ENCODE measurements at regions not wholly inside any gene's neighbourhood (a gene's known extent, or its start where the extent isn't known, plus 50 kb on each side); places are given as distances from the start of the nearest gene placed in this dataset.

- no peak for TF ChIP-seq CTCF (IDR thresholded peaks at IDR 0.05; ENCODE audit: control insufficient read depth, extremely low read depth, insufficient read depth)
- no peak for DNase-seq (ENCODE audit: low read depth)
- no peak overlapping the region for H3K4me3 ChIP-seq (ENCODE audit: low read depth, low read length)
Measured at GRCh38 chr11:43574949-43575912, 105.3 kb upstream of the HSD17B12 start.

- no peak overlapping the region for H3K4me3 ChIP-seq (ENCODE audit: low read depth, low read length)
- DNase-seq (ENCODE audit: low read depth) = no peak
- TF ChIP-seq CTCF (IDR thresholded peaks at IDR 0.05; ENCODE audit: control insufficient read depth, extremely low read depth, insufficient read depth) = no peak
Measured at GRCh38 chr11:43575913-43576310, 104.6 kb upstream of the HSD17B12 start.

GRCh38 chr11:43576320-43576802 is 104.2 kb upstream of the HSD17B12 start:
- no peak for TF ChIP-seq CTCF (IDR thresholded peaks at IDR 0.05; ENCODE audit: control insufficient read depth, extremely low read depth, insufficient read depth)
- no peak for DNase-seq (ENCODE audit: low read depth)
- no peak overlapping the region for H3K4me3 ChIP-seq (ENCODE audit: low read depth, low read length)

GRCh38 chr11:43576803-43577521 is 103.6 kb upstream of the HSD17B12 start:
- peak; percentile 34 for DNase-seq (ENCODE audit: low read depth)
- H3K4me3 ChIP-seq (ENCODE audit: low read depth, low read length) = no peak overlapping the region
- peak; percentile 49; the same call in 1 of the 2 replicates for TF ChIP-seq CTCF (IDR thresholded peaks at IDR 0.05; ENCODE audit: control insufficient read depth, extremely low read depth, insufficient read depth)

GRCh38 chr11:43577566-43578264 is 102.8 kb upstream of the HSD17B12 start:
- no peak overlapping the region for H3K4me3 ChIP-seq (ENCODE audit: low read depth, low read length)
- TF ChIP-seq CTCF (IDR thresholded peaks at IDR 0.05; ENCODE audit: control insufficient read depth, extremely low read depth, insufficient read depth) = no peak
- DNase-seq (ENCODE audit: low read depth) = no peak

- no peak for TF ChIP-seq CTCF (IDR thresholded peaks at IDR 0.05; ENCODE audit: control insufficient read depth, extremely low read depth, insufficient read depth)
- no peak for DNase-seq (ENCODE audit: low read depth)
- H3K4me3 ChIP-seq (ENCODE audit: low read depth, low read length) = no peak overlapping the region
Measured at GRCh38 chr11:43578346-43579170, 102.0 kb upstream of the HSD17B12 start.

Measured in LNCaP clone FGC (cell line).